ENCODE measurements at regions not wholly inside any gene's neighbourhood (a gene's known extent, or its start where the extent isn't known, plus 50 kb on each side); places are given as distances from the start of the nearest gene placed in this dataset.

- no peak for DNase-seq (ENCODE audit: low spot score)
- TF ChIP-seq CTCF (IDR thresholded peaks at IDR 0.05; ENCODE audit: extremely low read depth, insufficient read depth, missing control alignments): no peak
- in situ Hi-C loops (cut with MboI; ENCODE audit: low pct_unique_long_range_greater_than_20kb, low sequenced_read_pairs, unreplicated experiment): no loop called here
These were observed 486.1 kb upstream of the COBL start for GRCh38 chr7:51802718-51803117.

- no peak for TF ChIP-seq CTCF (IDR thresholded peaks at IDR 0.05; ENCODE audit: extremely low read depth, insufficient read depth, missing control alignments)
- in situ Hi-C loops (cut with MboI; ENCODE audit: low pct_unique_long_range_greater_than_20kb, low sequenced_read_pairs, unreplicated experiment): no loop called here
- no peak for DNase-seq (ENCODE audit: low spot score)
These were observed 480.8 kb upstream of the COBL start for GRCh38 chr7:51797371-51797770.

- in situ Hi-C loops (cut with MboI; ENCODE audit: low pct_unique_long_range_greater_than_20kb, low sequenced_read_pairs, unreplicated experiment): no loop called here
- no peak for TF ChIP-seq CTCF (IDR thresholded peaks at IDR 0.05; ENCODE audit: extremely low read depth, insufficient read depth, missing control alignments)
- DNase-seq (ENCODE audit: low spot score): no peak
These were observed 476.2 kb upstream of the COBL start for GRCh38 chr7:51792796-51793195.

- peak; percentile 6 for TF ChIP-seq CTCF (IDR thresholded peaks at IDR 0.05; ENCODE audit: extremely low read depth, insufficient read depth, missing control alignments)
- in situ Hi-C loops (cut with MboI; ENCODE audit: low pct_unique_long_range_greater_than_20kb, low sequenced_read_pairs, unreplicated experiment): no loop called here
- no peak for DNase-seq (ENCODE audit: low spot score)
These were observed 472.9 kb upstream of the COBL start for GRCh38 chr7:51789489-51789888.

- DNase-seq (ENCODE audit: low spot score): no peak
- TF ChIP-seq CTCF (IDR thresholded peaks at IDR 0.05; ENCODE audit: extremely low read depth, insufficient read depth, missing control alignments): no peak
- in situ Hi-C loops (cut with MboI; ENCODE audit: low pct_unique_long_range_greater_than_20kb, low sequenced_read_pairs, unreplicated experiment): no loop called here
These were observed 469.7 kb upstream of the COBL start for GRCh38 chr7:51786284-51786683.

GRCh38 chr7:51785876-51786275, 469.3 kb upstream of the COBL start:
- TF ChIP-seq CTCF (IDR thresholded peaks at IDR 0.05; ENCODE audit: extremely low read depth, insufficient read depth, missing control alignments): no peak
- in situ Hi-C loops (cut with MboI; ENCODE audit: low pct_unique_long_range_greater_than_20kb, low sequenced_read_pairs, unreplicated experiment): no loop called here
- DNase-seq (ENCODE audit: low spot score): no peak

- TF ChIP-seq CTCF (IDR thresholded peaks at IDR 0.05; ENCODE audit: extremely low read depth, insufficient read depth, missing control alignments): no peak
- DNase-seq (ENCODE audit: low spot score): no peak
- in situ Hi-C loops (cut with MboI; ENCODE audit: low pct_unique_long_range_greater_than_20kb, low sequenced_read_pairs, unreplicated experiment): no loop called here
These were observed 468.6 kb upstream of the COBL start for GRCh38 chr7:51785171-51785570.
